K562 (cell line): ENCODE measurements at regions not wholly inside any gene's neighbourhood (a gene's known extent, or its start where the extent isn't known, plus 50 kb on each side); places are given as distances from the start of the nearest gene placed in this dataset.

Experiments
- ARID1B ChIP-seq: fragments of 450-650 bp; IDR thresholded peaks from 2 replicates; pipeline ENCODE4 v1.6.1; 2016; ENCODE audit warnings: antibody characterized with exemption, mild to moderate bottlenecking, inconsistent platforms
- BACH1 ChIP-seq: fragments of 200-800 bp; sonication (Bioruptor generic); IDR thresholded peaks from 2 replicates; pipeline ENCODE4 v1.6.1; 2016; ENCODE audit warnings: missing genetic modification characterization, missing compliant biosample characterization
- COPS2 ChIP-seq: fragments of 450-650 bp; conservative IDR thresholded peaks from 2 replicates; pipeline ENCODE4 v1.6.1; 2016; ENCODE audit warnings: mild to moderate bottlenecking, moderate library complexity
- ESRRA ChIP-seq: fragments of 450-650 bp; IDR thresholded peaks from 2 replicates; pipeline ENCODE4 v1.6.1; 2014; ENCODE audit warnings: low read depth, mild to moderate bottlenecking, moderate library complexity, borderline replicate concordance
- LCOR ChIP-seq: sonication (generic); formaldehyde crosslinking; IDR thresholded peaks from 2 replicates; pipeline ENCODE4 v1.8.0; 2022; ENCODE audit warnings: mild to moderate bottlenecking, missing genetic modification reagents
- MAFK ChIP-seq: IDR thresholded peaks from 2 replicates; pipeline ENCODE4 v1.6.1; 2011; ENCODE audit warnings: low read length, improper control_type of control experiment
- MYC ChIP-seq, 2 experiments: fragments of 250-450 bp in 1 of 2; sonication (Bioruptor Pico) in 1 of 2; IDR thresholded peaks; 2 replicates each; pipeline versions ENCODE4 v1.5.1 to v1.6.1; 2012 to 2021; ENCODE audit warnings: low read depth in 2 of 2, borderline replicate concordance in 1 of 2, improper control_type of control experiment in 1 of 2, low read length in 1 of 2, mild to moderate bottlenecking in 1 of 2, moderate library complexity in 1 of 2
- PML ChIP-seq: IDR thresholded peaks from 2 replicates; pipeline ENCODE4 v1.6.1; 2012; ENCODE audit warnings: low read length, inconsistent platforms
- POLR2A ChIP-seq: fragments of 450-650 bp; conservative IDR thresholded peaks from 2 replicates; pipeline ENCODE4 v1.6.1; 2016
- SPI1 ChIP-seq: IDR thresholded peaks from 2 replicates; pipeline ENCODE4 v1.6.1; 2011; ENCODE audit warnings: low read depth, low read length, control low read depth, borderline replicate concordance
- YY1 ChIP-seq, 3 experiments: IDR thresholded peaks; 2 replicates each; pipeline ENCODE4 v1.6.1; 2011; ENCODE audit warnings: low read length in 2 of 3, mild to moderate bottlenecking in 2 of 3, moderate library complexity in 2 of 3, borderline replicate concordance in 1 of 3, control low read depth in 1 of 3, low read depth in 1 of 3; ENCODE audit not compliant: insufficient read depth in 3 of 3, insufficient replicate concordance in 2 of 3, control insufficient read depth in 1 of 3, insufficient read length in 1 of 3; ENCODE audit errors: extremely low read depth in 1 of 3
- TF ChIP-seq, protein P1 (sequence below): sonication (generic); formaldehyde crosslinking; IDR thresholded peaks from 2 replicates; pipeline ENCODE4 v1.8.1; 2023; ENCODE audit warnings: mild to moderate bottlenecking, missing genetic modification reagents, moderate library complexity
- TF ChIP-seq, protein P2 (sequence below): fragments of 450-650 bp; IDR thresholded peaks from 2 replicates; pipeline ENCODE4 v1.6.1; 2016; ENCODE audit warnings: mild to moderate bottlenecking
- TF ChIP-seq, protein P3 (sequence below): fragments of 450-650 bp; IDR thresholded peaks from 2 replicates; pipeline ENCODE4 v1.6.1; 2016; ENCODE audit warnings: borderline replicate concordance
- TF ChIP-seq, protein P4 (sequence below): sonication (generic); formaldehyde crosslinking; IDR thresholded peaks from 2 replicates; pipeline ENCODE4 v1.8.1; 2023; ENCODE audit warnings: mild to moderate bottlenecking, missing genetic modification reagents
- TF ChIP-seq, protein P5 (sequence below): conservative IDR thresholded peaks from 2 replicates; pipeline ENCODE4 v1.6.1; 2011; ENCODE audit warnings: low read depth, mild to moderate bottlenecking, low read length; ENCODE audit not compliant: control insufficient read depth

DNA sequence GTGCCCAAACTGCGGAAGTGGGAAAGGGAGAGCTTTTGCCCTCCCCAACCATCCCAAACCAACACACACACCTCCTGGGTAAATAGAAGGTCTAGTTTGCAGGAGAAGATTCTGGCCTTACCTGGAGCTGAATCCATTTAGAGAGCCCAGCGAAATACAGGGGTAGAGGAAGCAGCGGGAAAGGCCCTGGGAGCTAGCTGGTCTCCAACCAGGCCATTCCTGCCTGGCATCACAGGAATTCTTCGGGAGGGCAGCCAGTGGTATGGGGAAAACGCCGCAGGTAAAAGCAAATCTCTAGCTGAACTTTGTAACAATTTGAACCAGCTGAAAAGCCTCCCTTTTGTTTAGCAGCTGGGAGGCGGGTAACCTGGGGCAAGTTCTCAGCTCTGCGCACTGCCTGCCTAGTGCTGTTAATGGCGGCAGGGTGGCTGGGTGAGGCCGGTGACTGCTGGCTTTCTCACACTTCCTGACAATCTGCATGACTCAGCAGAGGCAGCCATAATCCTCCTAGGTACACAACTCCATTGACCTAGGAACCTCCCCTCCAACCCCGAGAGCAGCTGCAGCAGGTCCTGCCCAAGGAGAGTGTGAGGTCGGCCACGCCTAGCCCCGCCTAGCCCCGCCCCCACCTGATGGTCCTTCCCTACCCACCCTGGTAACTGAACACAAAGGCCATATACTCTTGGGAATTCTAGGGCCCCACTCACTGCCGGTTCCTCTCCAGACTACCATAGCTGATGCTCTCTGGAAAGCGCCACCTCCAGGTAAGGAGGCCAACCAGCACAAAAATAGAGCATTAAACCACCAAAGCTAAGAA is 483.8 kb upstream of the REG3G start (continued):
- TF ChIP-seq MYC (IDR thresholded peaks at IDR 0.05; ENCODE audit: low read depth, low read length) (0 out of 2 replicates have a peak, but pooled peaks have one; percentile 54), MYC (CRISPR knock-in tag; IDR thresholded peaks at IDR 0.05; ENCODE audit: borderline replicate concordance, low read depth) (no peak), MAFK (peak; percentile 83), ESRRA (peak; percentile 66; the same call in 1 of the 2 replicates), LCOR (0 out of 2 replicates have a peak, but pooled peaks have one; percentile 39), SPI1 (peak; percentile 68; the same call in 1 of the 2 replicates), ARID1B (peak; percentile 27; the same call in 1 of the 2 replicates), POLR2A (peak; percentile 87), COPS2 (no peak), YY1 (IDR thresholded peaks at IDR 0.05; ENCODE audit: borderline replicate concordance in 1 of 3, control insufficient read depth in 1 of 3, extremely low read depth in 1 of 3, insufficient read depth in 3 of 3, insufficient read length in 1 of 3, insufficient replicate concordance in 2 of 3, low read depth in 1 of 3, low read length in 2 of 3) (peak; percentile 65 to 94 (median 87)), PML (0 out of 2 replicates have a peak, but pooled peaks have one; percentile 41), BACH1 (tag) (peak; percentile 81)
- TF ChIP-seq, protein P1, sequence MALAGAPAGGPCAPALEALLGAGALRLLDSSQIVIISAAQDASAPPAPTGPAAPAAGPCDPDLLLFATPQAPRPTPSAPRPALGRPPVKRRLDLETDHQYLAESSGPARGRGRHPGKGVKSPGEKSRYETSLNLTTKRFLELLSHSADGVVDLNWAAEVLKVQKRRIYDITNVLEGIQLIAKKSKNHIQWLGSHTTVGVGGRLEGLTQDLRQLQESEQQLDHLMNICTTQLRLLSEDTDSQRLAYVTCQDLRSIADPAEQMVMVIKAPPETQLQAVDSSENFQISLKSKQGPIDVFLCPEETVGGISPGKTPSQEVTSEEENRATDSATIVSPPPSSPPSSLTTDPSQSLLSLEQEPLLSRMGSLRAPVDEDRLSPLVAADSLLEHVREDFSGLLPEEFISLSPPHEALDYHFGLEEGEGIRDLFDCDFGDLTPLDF (CRISPR knock-in tag), result 0 out of 2 replicates have a peak, but pooled peaks have one; percentile 31
- TF ChIP-seq, protein P2, sequence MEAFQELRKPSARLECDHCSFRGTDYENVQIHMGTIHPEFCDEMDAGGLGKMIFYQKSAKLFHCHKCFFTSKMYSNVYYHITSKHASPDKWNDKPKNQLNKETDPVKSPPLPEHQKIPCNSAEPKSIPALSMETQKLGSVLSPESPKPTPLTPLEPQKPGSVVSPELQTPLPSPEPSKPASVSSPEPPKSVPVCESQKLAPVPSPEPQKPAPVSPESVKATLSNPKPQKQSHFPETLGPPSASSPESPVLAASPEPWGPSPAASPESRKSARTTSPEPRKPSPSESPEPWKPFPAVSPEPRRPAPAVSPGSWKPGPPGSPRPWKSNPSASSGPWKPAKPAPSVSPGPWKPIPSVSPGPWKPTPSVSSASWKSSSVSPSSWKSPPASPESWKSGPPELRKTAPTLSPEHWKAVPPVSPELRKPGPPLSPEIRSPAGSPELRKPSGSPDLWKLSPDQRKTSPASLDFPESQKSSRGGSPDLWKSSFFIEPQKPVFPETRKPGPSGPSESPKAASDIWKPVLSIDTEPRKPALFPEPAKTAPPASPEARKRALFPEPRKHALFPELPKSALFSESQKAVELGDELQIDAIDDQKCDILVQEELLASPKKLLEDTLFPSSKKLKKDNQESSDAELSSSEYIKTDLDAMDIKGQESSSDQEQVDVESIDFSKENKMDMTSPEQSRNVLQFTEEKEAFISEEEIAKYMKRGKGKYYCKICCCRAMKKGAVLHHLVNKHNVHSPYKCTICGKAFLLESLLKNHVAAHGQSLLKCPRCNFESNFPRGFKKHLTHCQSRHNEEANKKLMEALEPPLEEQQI, result peak; percentile 81; the same call in 1 of the 2 replicates
- TF ChIP-seq, protein P3, sequence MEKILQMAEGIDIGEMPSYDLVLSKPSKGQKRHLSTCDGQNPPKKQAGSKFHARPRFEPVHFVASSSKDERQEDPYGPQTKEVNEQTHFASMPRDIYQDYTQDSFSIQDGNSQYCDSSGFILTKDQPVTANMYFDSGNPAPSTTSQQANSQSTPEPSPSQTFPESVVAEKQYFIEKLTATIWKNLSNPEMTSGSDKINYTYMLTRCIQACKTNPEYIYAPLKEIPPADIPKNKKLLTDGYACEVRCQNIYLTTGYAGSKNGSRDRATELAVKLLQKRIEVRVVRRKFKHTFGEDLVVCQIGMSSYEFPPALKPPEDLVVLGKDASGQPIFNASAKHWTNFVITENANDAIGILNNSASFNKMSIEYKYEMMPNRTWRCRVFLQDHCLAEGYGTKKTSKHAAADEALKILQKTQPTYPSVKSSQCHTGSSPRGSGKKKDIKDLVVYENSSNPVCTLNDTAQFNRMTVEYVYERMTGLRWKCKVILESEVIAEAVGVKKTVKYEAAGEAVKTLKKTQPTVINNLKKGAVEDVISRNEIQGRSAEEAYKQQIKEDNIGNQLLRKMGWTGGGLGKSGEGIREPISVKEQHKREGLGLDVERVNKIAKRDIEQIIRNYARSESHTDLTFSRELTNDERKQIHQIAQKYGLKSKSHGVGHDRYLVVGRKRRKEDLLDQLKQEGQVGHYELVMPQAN, result no peak
- TF ChIP-seq, protein P4, sequence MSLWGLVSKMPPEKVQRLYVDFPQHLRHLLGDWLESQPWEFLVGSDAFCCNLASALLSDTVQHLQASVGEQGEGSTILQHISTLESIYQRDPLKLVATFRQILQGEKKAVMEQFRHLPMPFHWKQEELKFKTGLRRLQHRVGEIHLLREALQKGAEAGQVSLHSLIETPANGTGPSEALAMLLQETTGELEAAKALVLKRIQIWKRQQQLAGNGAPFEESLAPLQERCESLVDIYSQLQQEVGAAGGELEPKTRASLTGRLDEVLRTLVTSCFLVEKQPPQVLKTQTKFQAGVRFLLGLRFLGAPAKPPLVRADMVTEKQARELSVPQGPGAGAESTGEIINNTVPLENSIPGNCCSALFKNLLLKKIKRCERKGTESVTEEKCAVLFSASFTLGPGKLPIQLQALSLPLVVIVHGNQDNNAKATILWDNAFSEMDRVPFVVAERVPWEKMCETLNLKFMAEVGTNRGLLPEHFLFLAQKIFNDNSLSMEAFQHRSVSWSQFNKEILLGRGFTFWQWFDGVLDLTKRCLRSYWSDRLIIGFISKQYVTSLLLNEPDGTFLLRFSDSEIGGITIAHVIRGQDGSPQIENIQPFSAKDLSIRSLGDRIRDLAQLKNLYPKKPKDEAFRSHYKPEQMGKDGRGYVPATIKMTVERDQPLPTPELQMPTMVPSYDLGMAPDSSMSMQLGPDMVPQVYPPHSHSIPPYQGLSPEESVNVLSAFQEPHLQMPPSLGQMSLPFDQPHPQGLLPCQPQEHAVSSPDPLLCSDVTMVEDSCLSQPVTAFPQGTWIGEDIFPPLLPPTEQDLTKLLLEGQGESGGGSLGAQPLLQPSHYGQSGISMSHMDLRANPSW, result no peak
- TF ChIP-seq, protein P5, sequence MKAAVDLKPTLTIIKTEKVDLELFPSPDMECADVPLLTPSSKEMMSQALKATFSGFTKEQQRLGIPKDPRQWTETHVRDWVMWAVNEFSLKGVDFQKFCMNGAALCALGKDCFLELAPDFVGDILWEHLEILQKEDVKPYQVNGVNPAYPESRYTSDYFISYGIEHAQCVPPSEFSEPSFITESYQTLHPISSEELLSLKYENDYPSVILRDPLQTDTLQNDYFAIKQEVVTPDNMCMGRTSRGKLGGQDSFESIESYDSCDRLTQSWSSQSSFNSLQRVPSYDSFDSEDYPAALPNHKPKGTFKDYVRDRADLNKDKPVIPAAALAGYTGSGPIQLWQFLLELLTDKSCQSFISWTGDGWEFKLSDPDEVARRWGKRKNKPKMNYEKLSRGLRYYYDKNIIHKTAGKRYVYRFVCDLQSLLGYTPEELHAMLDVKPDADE, result no peak
